GM18909 (cell line): ENCODE measurements at regions not wholly inside any gene's neighbourhood (a gene's known extent, or its start where the extent isn't known, plus 50 kb on each side); places are given as distances from the start of the nearest gene placed in this dataset.

ENCODE experiments used
- ATAC-seq: cut with Tn5 transposase; IDR thresholded peaks from one replicate; pipeline ENCODE4 v1.9.1; 2021; ENCODE audit warnings: mild to moderate bottlenecking; ENCODE audit not compliant: unreplicated experiment, poor library complexity

DNA sequence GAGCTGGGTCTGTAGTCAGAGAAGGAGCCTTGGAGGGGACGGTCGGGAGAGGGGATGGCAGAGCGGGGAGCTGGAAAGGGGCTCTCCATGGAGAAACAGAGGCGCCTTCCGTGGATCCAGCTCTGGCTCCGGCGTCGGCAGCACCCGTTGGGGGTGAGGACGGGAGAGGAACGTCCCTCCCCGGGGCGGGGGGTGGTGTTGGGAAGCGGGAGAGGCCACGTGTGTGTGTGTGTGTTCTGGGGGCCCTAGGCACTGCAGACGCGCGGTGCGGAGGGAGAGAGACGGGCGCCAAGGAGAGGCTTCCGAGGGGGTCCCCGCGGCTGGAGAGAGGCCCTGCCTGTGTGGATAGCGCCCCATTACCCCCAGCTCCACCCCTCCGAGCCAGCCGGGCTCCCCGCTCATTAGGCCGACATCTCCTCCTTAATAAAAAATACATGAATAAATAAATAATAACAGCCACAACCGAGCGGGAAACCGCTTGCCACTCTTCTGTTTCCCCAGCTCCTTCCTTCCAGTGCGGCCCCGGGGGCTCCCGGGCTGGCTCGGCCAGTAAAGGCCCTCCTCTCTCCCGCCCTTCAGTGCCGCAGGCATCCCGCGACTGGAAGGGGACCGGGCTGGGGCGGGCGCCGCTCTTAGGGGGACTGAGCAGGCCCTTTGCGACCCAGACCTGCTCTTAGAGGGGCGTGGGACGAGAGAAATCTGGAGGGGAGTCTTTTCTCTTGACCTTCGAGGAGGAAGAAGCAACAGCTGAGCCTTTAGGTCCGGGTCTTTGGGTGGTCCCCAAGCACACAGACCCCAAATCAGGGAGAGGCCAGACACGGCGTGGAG is 71.3 kb upstream of the ARAP3 start:
- no peak for ATAC-seq

DNA sequence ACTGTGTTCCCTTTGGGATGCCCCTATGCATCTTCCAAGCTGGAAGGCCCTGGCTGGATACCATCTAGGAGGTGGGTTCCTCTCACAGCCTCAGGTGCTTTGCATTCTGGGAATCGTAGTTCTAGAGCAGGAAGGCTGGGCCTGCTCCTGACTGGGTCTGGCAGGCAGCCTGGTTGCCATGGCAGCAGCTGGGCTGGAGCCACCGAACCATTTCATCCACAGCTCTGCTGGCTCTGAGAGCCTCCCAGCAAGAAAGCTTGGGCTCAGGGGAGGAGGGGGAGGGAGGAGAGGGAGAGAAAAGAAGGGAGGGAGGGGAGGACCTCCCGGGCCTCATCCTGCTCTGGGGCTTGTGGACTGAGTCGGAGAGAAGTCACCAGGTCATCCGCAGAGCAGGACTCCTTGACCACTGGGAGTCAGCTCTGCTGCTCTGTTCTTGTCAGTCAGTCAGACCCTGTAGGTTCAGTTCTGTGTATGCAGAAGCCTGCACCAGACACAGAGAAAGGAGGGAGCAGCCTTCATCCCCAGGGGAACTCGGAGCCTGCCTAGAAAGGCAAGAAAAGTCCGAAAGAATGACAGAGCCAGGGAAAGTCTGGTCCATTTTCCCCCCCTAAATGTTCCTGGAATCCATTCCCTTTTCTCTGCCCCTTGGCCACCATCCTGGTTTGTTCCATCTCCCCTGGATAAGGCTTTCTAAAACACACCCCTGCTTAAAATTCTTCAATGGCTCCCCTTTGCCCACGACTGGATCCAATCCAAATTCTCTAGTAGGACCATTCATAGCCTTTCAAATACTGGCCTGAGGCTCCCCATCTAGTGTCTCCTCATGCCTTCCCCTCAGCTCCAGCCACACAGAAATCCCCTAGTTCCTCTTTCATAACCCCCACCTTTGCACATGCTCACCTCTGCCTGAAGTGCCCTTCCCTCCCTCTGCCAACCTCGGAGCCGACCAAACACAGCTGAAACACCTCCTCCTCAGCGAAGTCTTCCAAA is 65.4 kb upstream of the ARAP3 start:
- ATAC-seq = peak; percentile 62

DNA sequence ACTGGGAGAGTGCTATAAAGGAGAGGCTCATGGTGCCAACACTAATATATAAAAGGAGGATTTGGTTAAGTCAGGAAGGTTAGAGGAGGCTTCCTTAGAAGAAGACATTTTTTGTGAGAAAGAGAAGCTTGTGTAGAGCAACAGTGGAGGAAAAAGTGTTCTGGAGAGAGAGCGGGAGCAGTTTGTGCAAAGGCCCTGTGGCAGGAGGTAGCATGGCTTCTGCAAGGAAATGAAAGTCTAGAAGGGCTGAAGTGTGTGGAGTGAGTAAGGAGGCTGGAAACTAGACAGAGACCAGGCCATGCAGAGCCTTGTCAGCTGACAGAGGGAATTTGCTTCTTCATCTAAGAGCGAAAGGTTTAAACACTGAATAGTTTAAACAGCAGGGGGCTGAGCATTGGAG is 64.4 kb upstream of the ARAP3 start:
- no peak for ATAC-seq

DNA sequence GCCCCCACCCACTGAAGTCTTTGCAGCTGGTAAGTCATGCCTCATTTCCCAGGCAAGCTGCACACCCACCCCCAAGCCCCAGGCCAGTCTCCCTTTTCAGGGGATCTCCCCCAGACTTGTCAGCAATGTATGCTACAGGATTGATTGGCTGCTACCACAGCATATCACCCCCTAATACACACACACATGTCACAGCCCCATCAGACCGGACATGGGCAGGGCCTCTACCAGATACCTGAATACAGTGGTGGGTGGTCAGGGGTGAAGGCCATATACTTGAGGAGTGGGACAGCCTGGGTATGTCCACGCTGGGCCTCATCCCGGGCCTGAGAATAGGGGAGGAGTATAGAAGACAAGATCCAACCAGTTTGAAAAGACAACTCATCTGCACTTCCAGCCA is 63.4 kb upstream of the ARAP3 start:
- ATAC-seq = no peak

DNA sequence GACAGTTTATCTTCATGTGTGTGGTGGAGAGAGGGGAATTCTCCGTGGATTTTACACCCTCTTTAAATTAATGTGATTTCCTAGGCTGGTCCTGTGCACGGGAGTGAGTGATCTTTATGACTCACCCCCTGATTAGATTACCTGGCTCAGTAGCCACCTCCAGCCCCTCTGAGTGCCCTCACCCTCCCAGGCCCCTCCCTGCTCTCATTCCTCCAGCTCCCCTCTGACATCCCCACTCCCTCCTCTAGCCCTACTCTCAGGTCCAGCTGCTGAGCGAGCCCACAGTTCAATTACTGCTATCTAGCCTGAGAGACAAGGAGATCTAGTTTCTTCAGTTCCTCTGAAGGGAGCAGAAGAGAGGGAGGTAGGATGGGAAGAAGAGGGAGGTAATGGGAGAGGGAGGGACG is 61.8 kb upstream of the ARAP3 start:
- no peak for ATAC-seq

DNA sequence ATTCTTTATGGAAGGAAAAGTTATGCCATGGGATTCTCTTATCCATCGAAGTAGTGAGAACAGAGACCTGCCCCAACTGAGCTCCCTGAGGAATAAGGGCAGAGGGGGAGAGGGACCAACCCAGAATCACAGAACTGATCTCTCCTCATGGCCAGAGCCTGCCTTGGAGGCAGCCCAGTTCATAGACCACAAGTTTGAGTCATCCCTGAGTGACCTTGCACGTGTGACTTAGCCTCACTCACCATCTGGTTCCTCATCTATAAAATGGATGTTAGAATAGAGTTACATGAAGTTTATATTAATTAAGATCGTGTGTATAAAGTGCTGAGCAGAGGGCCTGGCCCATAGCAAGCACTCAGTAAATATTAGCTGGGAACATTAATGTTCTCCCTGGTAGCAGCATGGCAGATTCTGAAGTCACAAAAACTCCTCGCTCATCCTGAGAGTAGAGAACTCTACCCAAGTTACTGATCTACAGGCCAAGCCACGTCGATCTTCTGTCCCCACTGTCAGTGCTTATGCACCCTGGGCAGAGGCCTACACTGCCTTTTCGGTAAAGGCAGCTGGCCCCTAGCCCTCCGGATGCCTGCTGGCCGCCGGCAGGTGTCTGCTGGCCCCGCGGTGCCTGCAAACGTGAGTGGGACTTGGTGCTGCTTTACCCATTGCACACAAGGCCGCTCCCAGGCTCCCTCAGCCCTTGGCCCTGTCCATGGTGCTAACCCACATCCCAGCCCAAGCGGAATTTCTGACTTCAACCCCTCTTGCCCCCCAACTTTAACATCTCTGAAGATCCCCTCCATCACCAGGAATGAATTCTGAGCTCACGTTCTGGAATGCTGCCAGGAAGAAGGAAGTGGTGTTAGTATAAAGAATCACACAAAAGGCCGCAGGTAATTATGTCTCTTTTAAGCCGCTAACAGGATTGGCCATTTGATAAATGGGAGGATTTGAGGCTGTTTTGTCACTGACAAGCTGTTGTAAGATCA is 61.1 kb upstream of the ARAP3 start:
- peak; percentile 43 for ATAC-seq

DNA sequence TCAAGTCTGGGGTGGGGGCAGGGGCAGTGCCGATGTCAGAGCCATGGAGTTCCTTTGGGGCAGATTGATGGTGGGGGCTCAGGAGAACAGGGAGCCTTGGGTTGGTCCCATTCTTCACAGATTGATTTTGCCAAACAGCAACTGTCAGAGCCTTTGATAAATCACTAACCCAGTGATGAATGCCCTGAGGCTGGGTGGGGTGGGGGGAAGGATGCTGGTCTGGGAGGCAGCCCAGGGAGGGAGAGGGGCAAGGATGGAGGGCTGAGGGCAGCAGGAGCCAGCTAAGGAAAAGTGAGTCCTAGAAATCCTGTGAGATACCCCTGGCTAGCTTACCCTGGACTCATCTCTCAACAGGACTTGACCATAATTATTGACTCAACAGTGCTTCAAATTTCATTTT is 60.1 kb upstream of the ARAP3 start:
- no peak for ATAC-seq

DNA sequence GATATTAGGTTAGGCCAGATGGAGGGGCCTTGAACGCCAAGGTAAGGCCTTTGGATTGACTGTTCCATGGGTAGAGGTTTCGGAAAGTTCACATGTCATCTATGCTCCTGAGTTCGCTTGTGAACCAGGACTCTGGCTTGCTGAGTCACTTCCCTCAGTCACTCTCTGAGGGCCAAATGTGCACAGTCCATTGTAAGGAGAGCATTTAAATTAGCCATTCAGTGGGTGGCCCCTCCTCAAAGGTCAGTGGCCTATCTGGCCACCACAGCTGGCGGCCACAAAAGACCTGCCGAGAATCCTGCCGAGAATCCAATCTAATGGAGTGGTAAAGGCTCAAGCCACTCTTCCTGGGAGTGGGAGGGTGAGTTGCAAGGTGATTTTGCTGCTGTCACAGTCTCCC is 58.9 kb upstream of the ARAP3 start:
- no peak for ATAC-seq

DNA sequence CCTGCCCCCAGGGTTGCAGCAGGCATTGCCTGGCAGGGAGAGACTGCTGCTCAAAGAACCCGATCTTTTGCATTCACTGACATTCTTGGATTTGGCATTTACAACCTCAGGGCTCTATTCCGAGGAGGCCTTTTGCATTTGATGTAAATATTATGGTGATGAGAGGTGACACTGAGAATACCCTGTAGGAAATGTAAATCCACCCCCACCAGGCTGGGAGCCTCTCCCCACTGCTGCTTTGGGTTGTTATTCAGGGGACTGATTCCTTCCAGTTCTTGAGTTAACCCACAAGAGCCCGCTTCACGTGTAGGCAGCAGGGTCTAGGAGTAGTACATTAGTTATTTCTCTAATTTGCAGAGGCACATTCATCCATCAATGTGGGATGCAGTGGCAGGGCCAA is 55.5 kb upstream of the ARAP3 start:
- ATAC-seq = no peak

DNA sequence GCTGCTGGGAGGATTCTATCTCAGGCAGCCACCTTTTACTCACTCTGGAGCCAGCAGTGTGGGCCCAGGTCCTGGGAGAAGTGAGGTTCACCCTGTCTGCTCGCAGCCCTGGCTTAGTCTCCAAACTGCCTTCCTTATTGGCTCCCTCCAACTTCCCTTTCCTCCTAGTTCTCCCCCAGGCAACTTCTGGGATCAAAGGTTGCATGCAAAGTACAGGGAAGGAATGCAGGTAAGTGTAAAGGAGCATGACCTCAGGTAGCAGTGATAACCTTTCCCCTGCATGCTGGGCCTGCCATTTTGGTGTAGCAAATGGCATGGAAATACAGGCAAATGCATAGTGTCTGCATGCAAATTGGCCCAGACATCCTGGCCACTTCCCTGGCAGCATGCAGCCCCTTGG is 53.8 kb upstream of the ARAP3 start:
- no peak for ATAC-seq

DNA sequence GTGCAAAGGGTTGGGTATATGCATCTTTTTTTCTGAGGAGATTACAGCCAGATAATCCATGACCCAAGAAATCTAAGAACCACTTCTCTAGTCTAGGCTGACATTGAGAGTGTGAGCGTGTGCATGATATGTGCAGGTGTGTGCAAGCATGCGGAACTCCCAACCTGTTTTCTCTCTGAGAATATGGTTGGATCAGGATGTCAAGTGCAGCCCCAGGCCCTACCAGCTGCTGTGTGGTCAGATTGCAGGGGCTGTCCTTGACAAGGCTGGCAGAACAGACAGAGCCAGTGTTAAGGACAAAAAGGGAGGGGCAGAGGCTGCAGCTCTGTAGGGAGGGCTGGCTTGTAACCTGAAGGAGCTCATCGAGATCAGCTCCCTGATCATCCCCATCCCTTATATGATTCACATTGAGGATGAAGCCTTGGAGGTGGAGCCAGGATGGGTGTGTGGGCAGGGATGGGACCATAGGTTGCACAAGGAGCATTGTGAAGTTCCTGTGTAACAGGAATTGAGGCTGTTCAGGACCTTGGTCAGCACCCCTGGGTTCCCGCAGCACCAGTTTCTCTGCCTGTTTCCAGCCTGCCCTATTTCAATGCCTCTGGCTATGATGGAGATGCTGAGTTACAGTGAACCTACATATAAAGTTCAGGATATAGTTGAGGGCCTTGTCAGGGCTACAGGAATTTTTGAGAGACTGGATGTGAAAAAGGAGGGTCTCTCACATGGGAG is 52.6 kb upstream of the ARAP3 start:
- no peak for ATAC-seq

DNA sequence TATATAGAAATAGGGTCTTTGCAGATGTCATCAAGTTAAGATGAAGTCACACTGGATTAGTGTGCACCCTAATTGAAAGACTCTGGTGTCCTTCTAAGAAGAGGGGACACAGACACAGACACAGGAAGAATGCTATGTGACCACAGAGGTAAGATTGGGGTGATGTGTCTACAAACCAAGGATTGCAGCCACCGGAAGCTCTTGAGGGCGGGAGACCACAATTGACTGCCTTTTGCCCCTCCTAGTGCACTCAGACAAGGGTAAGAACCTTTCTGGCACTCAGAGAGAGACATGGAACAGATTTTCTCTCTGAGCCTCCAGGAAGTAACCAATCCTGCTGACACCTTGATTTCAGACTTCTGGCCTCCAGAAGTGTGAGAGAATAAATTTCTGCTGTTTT is 51.2 kb upstream of the ARAP3 start:
- ATAC-seq = no peak

DNA sequence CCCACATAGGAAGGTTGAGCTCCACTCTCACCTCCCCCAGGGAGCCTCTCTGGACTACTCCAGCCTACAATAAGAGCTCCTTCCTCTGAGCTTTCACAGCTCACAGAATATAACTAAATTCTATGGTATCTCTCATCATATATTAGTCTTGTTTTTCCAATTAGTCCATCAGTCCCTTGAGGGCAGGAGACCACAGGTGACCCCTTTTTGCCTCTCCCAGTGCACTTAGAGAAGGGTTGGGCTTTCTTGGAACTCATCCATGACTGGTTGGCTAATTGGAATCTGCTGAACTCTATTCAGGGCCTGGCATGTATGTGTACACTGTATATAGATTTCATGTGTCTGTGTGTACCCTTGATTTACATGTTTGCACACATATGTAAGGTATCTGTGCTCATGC is 50.4 kb upstream of the ARAP3 start:
- no peak for ATAC-seq
